Medulla oblongata (tissue), 1 donor: ENCODE measurements at regions not wholly inside any gene's neighbourhood (a gene's known extent, or its start where the extent isn't known, plus 50 kb on each side); places are given as distances from the start of the nearest gene placed in this dataset.
A peak's percentile ranks its signal among the peaks of the same experiment; 100 is the strongest.

Experiments used
- DNase-seq: peaks from one replicate; pipeline ENCODE4 v3.0.0-alpha.2; 2015; ENCODE audit errors: extremely low spot score

- no peak for DNase-seq
Measured at GRCh38 chr3:25091934-25092333, 336.1 kb upstream of the RARB start.

GRCh38 chr3:25094932-25095685, 333.0 kb upstream of the RARB start:
- peak; percentile 18 for DNase-seq

DNA sequence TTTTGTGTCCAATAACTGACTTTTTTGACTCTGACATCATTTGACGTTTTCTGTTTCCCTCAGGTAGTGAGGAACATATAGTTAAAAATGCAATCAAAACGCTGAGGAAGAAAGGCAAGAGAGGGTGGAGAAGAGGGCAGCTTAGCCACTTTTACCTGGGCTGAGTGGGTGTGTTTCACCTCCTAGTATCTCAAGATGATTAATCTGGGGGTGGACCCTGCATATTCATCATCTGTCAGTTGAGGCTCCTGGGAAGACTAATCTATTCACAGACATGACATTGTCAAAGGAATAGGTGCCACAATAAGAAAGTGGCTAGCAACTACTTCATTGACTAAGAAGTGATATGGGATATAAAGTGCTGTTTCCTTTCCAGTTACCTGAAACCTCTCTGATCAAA, 331.5 kb upstream of the RARB start:
- DNase-seq = no peak

DNA sequence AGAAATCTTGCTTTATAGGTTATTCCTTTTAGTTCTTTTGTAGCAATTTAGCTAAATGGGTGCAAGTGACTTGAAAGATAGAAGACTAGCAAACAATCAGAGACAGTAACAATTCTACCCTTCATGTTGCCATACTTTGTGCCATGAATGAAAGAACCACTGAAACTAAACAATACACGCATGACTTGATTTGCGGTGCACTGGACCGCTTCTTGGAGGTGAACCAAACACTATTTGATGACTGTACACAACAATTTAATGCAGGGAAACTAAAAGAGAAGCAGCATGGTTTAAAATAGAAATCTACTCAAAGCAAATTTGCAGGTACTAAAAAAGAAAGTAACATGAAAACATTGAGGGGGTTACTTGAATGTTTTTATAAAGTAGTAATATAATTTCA, 331.0 kb upstream of the RARB start:
- DNase-seq = no peak

DNA sequence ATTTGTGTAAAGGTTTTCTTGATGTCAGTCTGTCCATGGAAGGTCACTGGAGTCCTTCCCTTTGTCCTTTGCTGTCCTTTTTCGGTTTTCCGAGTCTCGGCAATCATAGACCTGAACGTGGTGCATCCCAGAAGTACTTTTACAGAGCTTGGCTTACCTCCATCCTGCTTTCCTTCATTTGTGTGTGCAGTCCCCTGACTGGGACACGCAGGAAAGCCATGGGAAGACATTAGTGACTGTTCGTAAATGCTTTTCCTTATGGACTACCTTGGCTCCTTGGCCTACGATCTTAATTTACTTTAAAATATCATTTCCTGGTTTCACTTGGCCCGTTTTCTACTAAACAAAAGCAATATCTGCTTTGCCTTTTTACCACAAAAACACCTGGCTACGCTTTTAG, 328.4 kb upstream of the RARB start:
- no peak for DNase-seq

- DNase-seq = no peak
Measured at GRCh38 chr3:25103391-25103790, 324.7 kb upstream of the RARB start.

DNA sequence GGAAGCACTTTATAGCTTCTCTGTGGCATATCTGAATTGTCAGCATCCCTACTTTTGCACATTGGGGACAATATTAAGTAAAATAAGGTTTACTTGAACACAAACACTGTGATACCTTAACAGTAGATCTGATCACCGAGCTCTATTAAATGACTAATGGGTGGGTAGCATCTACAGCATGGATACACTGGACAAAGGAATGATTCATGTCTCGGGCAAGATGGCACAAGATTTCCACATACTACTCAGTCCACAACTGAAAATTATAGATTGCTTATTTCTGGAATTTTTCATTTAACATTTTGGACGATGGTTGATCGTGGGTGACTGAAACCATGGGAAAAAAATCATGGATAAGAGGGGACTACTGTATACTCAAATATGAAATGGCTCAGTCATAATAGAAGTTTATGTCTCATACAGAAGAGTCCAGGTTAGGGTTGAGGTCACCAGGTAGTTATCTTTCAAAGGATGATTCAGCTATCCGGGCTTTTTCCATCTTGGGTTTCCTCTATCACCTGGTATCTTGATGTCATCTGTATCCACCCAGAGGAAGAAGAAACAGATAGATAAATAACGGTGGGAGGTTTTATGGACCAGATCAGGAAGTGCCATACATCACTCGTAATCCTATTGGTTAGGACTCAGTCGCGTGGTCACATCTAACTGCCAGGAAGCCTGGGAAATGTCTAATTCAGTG, 320.0 kb upstream of the RARB start:
- DNase-seq = no peak

DNA sequence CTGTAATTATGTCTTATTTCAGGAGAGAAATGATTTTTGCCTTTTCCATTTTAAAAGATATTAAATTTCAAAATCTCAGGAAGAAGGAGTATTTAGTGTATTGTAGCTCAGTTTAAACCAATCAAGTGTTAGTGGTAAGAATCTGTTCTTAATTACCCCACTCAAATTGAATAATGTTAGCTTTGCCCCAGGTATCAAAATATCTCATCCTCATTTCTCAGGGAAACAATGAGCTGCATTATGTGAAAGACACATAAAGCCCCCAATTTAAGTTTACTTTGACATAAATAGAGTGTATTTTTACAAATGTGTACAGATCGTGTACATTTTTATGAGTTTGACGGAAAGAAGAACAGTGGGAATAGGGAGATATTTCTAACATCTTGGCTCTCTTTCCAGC, 317.4 kb upstream of the RARB start:
- DNase-seq = no peak

GRCh38 chr3:25113891-25114290, 314.2 kb upstream of the RARB start:
- no peak for DNase-seq

DNA sequence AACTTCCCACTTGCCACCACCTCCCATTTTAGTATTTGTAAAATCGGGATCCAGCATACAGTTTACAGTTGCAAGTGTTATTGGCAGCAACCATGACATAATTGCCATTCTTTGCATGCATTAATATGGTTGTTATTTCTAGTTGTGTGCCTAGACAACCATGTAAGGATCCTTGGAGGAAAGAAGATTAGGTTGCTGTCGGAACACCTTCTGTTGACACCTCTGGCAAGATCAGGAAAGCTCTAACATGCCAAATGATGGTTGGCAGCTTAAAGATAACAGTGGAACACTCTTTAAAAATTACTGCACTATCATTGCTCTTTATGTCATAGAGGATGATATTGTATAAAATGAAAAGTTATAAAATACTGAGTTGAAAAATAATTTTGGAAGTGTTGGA, 313.5 kb upstream of the RARB start:
- DNase-seq = no peak

DNA sequence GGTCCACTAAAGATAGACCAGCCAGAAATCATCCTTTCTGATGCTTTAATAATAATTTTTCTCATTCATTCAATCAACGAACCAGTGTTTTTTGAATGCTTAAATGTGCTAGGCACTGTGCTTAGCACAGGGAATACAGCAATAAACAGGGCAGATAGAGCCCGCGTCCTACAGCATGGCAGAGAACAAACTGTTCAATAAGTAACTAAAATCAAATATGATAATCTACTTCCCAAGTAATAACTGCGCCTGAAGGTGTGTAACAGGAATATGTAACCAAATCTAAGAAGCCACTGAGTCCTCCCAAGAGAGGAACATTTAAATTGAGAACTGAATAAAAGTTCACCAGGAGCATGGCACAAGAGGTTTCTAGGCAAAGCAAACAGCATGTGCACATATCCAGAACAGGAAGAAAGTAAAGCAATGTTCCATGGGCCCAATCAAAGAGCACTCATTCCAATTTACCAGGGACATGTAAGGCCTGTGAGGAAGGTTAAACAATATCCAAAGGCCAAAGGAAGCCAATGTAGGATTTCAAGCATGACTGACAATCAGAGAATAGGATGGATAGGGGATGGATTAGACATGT, 311.0 kb upstream of the RARB start:
- no peak for DNase-seq

GRCh38 chr3:25119682-25120081, 308.4 kb upstream of the RARB start:
- DNase-seq = no peak

DNA sequence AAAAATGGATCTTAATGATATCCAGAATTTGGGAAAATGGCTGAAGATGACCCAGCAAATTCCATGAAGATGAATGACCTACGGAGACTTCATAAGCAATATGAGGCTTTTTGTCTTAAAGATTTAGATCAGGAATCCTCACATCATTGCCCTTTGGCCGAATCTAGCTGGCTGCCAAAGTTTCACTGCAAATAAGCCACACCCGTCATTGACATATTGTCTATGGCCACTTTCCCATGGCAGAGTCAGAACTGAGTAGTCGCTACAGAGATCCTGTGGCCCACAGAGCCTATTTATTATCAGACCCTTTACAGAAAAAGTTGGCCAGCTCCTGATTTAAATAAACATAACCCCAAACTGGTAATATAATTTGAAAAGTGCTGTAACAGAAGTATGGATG, 307.4 kb upstream of the RARB start:
- no peak for DNase-seq

DNA sequence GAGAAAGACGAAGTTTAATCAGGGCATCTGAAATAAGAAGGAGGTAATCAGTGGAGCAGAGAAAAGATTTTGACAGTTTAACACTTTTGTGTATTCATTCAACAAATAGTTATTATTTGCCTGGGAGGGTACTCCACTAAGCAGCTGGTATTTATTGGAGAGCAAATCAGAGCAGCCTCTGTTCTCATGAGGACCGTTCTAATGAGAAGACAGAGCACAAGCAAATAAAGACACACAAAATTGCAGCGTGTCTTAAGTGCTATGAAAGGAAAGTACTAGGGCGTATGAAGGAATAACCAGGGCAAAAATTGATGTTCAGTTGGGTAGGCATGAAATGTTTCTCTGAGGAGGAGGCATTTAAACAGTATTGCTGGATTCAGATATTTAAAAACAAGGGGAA, 302.9 kb upstream of the RARB start:
- no peak for DNase-seq

- no peak for DNase-seq
Measured at GRCh38 chr3:25128735-25129134, 299.3 kb upstream of the RARB start.

- no peak for DNase-seq
Measured at GRCh38 chr3:25130724-25131520, 297.1 kb upstream of the RARB start.

DNA sequence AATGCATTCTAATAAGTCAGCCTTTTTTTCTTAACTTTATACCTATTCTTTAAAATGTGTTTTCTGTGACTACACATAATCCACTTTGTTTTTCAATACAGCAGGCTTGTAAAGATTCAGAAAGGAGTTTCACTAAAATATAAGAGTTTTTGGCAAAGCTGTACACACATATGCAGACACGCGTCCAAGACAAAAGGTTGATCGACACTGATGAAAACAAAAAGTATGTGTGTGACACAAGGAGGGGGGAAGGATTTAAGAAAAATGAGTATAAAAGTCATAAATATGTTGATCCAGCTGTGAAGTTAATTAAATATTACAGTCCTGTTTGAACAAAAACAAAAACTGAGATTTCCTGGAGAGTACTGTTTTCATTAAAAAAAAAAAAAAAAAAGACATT, 294.5 kb upstream of the RARB start:
- DNase-seq = no peak

- DNase-seq = no peak
Measured at GRCh38 chr3:25137606-25138005, 290.5 kb upstream of the RARB start.

- DNase-seq = no peak
Measured at GRCh38 chr3:25139267-25139666, 288.8 kb upstream of the RARB start.

- no peak for DNase-seq
Measured at GRCh38 chr3:25142609-25143355, 285.3 kb upstream of the RARB start.

DNA sequence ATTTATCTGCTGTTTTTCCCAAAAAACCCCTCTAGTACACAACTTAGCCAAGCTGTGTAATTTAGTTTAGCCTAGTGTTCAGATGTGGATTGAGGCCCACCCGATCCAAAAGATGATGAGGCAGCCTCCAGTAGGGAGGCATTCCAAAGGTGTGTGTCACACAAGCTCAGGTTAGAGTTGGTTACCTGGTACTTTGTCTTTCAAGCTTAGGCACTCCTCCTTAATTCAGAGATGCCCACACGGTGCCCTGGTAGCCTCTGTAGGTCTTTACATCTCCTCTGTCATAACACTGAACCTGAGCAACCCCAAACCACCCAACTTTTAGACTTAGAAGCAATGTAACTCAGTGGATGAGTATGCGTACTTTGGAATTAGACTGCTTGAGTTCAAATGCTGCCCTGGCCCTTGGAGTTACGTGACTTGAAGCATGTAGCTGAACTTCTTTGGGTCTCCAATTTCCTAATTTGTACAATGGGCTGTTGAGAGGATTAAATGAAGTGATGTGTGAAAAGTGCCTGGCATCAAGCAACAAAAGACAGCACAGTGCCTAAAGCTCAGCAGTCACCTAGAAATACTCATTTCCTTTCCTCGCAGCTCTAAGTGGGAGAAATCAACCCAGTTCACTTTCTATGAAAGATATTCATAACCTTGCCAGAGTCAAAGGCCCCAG, 284.6 kb upstream of the RARB start:
- DNase-seq = no peak
